Gastrocnemius medialis (tissue), 4 donors: ENCODE measurements at regions not wholly inside any gene's neighbourhood (a gene's known extent, or its start where the extent isn't known, plus 50 kb on each side); places are given as distances from the start of the nearest gene placed in this dataset.

Experiments used
- ATAC-seq, 2 donors: fragments of 150-250 bp; one replicate each; pipeline ENCODE4 v1.9.1; 2016
- DNase-seq, 2 donors: peaks; one replicate each; pipeline ENCODE4 v3.0.0-alpha.2; 2019
- H3K27ac ChIP-seq, 4 donors: fragments of 200-600 bp; sonication (generic); 1 replicate in 1 of 4; 2 replicates in 3 of 4; pipeline ENCODE4 v1.5.1; 2016 to 2018; ENCODE audit warnings: mild to moderate bottlenecking in 2 of 4, moderate library complexity in 1 of 4
- H3K27me3 ChIP-seq, 3 donors: fragments of 200-600 bp; sonication (generic) in 2 of 3; 1 replicate in 1 of 3; 2 replicates in 2 of 3; pipeline versions ENCODE4 v1.5.1 to v1.6.0; 2016 to 2019; ENCODE audit warnings: mild to moderate bottlenecking in 1 of 3, moderate library complexity in 1 of 3
- H3K36me3 ChIP-seq, 2 donors: fragments of 200-600 bp; sonication (generic) in 1 of 2; one replicate each; pipeline ENCODE4 v1.5.1; 2017 to 2018
- H3K4me1 ChIP-seq, 2 donors: fragments of 200-600 bp; sonication (generic) in 1 of 2; one replicate each; pipeline ENCODE4 v1.5.1; 2016 to 2017; ENCODE audit warnings: mild to moderate bottlenecking in 2 of 2
- H3K4me3 ChIP-seq, 4 donors: fragments of 200-600 bp; sonication (generic) in 3 of 4; 1 replicate in 1 of 4; 2 replicates in 3 of 4; pipeline ENCODE4 v1.5.1; 2016 to 2019; ENCODE audit warnings: mild to moderate bottlenecking in 2 of 4
- H3K9me3 ChIP-seq, 3 donors: fragments of 200-600 bp; sonication (generic) in 2 of 3; 1 replicate in 1 of 3; 2 replicates in 2 of 3; pipeline ENCODE4 v1.5.1; 2016 to 2019
- POLR2A ChIP-seq, 2 donors: fragments of 450-650 bp; IDR thresholded peaks; one replicate each; pipeline ENCODE4 v1.6.1; 2017; ENCODE audit warnings: antibody characterized with exemption in 2 of 2, mild to moderate bottlenecking in 2 of 2, moderate library complexity in 2 of 2
- in situ Hi-C, 4 donors: fragments of 200-750 bp; cut with MboI; loops; one replicate each; pipeline versions ENCODE4 v1.15.0 to v1.8.0; 2017; ENCODE audit warnings: low sequenced_read_pairs in 4 of 4
- intact Hi-C: fragments of 100-400 bp; cut with DNase I; formaldehyde crosslinking; loops from one replicate; pipeline ENCODE4 v1.15.1; 2023; ENCODE audit warnings: low total_unique reads
- TF ChIP-seq, protein P1 (sequence below), 5 experiments: fragments of 450-650 bp in 3 of 5; fragments of 200-600 bp in 2 of 5; sonication (generic) in 2 of 5; IDR thresholded peaks in 4 of 5; conservative IDR thresholded peaks in 1 of 5; 1 replicate in 4 of 5; 2 replicates in 1 of 5; pipeline ENCODE4 v1.5.1; 2016 to 2019; ENCODE audit warnings: antibody characterized with exemption in 5 of 5, mild to moderate bottlenecking in 3 of 5, moderate library complexity in 3 of 5

DNA sequence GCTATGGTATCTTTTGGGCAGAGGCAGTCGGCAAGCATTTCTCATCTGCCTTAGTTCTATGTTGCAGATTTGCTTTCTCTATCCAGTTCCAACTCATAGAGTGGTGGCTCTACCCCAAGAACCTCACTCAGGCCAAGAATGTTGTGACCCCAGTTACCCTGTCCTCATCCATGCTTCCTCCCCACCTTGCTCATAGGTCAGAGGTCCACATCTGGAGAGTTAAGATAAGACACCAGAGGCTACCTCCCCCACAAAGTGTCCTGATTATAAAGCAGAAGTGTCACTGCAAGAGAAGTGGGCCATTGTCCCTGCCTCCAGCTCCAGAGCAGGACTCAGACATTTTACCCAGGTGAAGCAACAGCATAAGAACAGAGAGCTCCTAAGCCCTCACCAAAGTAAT lies 276.8 kb upstream of the CHST9 start:
- Histone ChIP-seq H3K36me3 (no peaks in the 10 kb centered on the region), H3K4me1 (no peaks in the 10 kb centered on the region), H3K27me3 (no peaks in the 10 kb centered on the region), H3K9me3 (no peaks in the 10 kb centered on the region), H3K4me3 (no peak overlapping the region), H3K27ac (no peak overlapping the region)
- DNase-seq = no peak
- in situ Hi-C loops = no loop called here
- no peak for TF ChIP-seq POLR2A (IDR thresholded peaks at IDR 0.05)
- no peak for ATAC-seq
- intact Hi-C loops = no loop called here

DNA sequence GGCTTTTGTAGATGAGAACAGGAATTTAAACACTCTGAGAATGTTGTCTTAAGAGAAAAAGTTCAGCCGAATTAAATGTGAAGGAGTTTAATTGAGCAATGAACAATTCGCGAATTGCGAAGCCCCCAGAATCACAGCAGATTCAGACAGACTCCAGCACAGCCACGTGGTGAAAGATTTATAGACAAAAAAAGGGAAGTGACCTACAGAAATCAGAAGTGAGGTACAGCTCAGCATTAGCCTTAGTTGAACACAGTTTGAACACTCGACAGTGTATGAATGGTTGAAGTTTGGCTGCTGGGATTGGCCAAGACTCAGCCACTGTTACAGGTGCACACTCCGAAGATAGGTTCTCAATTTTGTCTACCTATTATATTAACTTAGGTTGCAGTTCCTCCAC lies 264.0 kb upstream of the CHST9 start:
- TF ChIP-seq, protein P1, sequence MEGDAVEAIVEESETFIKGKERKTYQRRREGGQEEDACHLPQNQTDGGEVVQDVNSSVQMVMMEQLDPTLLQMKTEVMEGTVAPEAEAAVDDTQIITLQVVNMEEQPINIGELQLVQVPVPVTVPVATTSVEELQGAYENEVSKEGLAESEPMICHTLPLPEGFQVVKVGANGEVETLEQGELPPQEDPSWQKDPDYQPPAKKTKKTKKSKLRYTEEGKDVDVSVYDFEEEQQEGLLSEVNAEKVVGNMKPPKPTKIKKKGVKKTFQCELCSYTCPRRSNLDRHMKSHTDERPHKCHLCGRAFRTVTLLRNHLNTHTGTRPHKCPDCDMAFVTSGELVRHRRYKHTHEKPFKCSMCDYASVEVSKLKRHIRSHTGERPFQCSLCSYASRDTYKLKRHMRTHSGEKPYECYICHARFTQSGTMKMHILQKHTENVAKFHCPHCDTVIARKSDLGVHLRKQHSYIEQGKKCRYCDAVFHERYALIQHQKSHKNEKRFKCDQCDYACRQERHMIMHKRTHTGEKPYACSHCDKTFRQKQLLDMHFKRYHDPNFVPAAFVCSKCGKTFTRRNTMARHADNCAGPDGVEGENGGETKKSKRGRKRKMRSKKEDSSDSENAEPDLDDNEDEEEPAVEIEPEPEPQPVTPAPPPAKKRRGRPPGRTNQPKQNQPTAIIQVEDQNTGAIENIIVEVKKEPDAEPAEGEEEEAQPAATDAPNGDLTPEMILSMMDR (IDR thresholded peaks at IDR 0.05 in 4 of 5, conservative IDR thresholded peaks at IDR 0.05 in 1 of 5) = no peak
- Histone ChIP-seq H3K27me3 (no peaks in the 10 kb centered on the region), H3K4me3 (no peak overlapping the region), H3K36me3 (no peaks in the 10 kb centered on the region), H3K27ac (no peak overlapping the region), H3K4me1 (no peaks in the 10 kb centered on the region), H3K9me3 (no peaks in the 10 kb centered on the region)
- DNase-seq = no peak
- no peak for ATAC-seq
- in situ Hi-C loops = no loop called here
- intact Hi-C loops = no loop called here

DNA sequence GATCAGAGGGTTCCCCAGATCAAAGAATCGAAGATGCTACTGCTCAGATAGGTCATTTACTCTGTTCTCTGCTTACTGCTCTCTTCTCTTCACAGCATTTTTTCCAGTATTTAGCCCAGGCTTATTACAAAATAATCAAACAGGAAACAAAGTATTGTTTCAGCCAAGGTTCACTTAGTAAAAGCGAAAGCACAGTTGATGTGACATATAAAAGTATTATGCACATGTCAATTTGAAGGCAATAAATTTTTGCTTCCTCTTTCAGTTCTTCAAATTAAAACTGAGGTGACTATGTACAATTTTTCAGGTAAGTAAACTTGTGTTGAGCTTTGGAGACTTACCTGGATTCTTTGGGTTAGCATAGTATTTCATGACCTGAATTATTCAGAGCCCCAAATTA lies 262.8 kb upstream of the CHST9 start:
- no peak overlapping the region for H3K27ac ChIP-seq
- H3K4me1 ChIP-seq = no peaks in the 10 kb centered on the region
- no peaks in the 10 kb centered on the region for H3K9me3 ChIP-seq
- no peaks in the 10 kb centered on the region for H3K36me3 ChIP-seq
- in situ Hi-C loops = no loop called here
- ATAC-seq (no peak), DNase-seq (no peak)
- H3K27me3 ChIP-seq = no peaks in the 10 kb centered on the region
- no peak overlapping the region for H3K4me3 ChIP-seq
- intact Hi-C loops = no loop called here
- TF ChIP-seq, protein P1 (IDR thresholded peaks at IDR 0.05 in 4 of 5, conservative IDR thresholded peaks at IDR 0.05 in 1 of 5) = no peak
- TF ChIP-seq POLR2A (IDR thresholded peaks at IDR 0.05) = no peak

DNA sequence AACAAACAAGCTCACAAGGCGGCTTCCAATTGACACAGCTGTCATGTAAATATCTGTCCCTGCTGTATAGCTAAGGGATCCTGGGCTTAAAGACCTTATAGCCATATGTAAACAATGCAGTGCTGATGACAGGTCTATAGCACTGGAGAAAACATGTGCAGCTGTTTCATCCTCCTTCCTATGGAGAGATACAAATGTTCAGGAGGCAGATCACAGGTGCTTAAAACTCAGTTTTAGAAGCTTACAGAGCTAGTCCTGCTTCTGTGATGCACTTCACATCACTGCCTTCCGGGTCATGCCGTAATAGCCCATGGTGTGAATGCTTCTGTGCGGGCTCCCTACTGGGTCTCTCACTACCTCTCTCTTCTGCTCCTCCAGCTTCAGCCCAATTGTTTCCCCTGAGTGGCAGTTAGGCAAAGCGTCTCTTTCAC lies 262.4 kb upstream of the CHST9 start:
- Histone ChIP-seq H3K27me3 (no peaks in the 10 kb centered on the region), H3K4me1 (no peaks in the 10 kb centered on the region), H3K27ac (no peak overlapping the region), H3K4me3 (no peak overlapping the region), H3K36me3 (no peaks in the 10 kb centered on the region), H3K9me3 (no peaks in the 10 kb centered on the region)
- DNase-seq (no peak), ATAC-seq (no peak)
- in situ Hi-C loops = no loop called here
- TF ChIP-seq POLR2A (IDR thresholded peaks at IDR 0.05) = no peak
- TF ChIP-seq, protein P1 (IDR thresholded peaks at IDR 0.05 in 4 of 5, conservative IDR thresholded peaks at IDR 0.05 in 1 of 5) = no peak
- intact Hi-C loops = no loop called here

DNA sequence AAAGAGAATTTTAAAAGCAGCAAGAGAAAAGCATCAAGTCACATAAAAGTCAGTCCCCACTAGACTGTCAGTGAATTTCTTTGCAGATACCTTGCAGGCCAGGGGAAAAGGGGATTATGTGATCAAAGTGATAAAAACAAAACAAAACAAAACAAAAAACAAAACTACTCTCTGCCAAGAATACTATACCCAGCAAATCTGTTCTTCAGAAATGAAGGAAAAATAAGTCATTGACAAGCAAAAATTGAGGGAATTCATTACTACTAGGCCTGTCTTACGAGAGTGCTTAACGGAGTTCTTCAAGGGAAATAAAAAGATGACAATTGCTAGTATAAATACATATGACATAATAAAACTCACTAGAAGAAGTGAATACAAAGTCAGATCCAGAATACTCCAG lies 245.5 kb upstream of the CHST9 start:
- Histone ChIP-seq H3K27ac (no peak overlapping the region), H3K4me1 (no peaks in the 10 kb centered on the region), H3K27me3 (no peaks in the 10 kb centered on the region), H3K36me3 (no peaks in the 10 kb centered on the region), H3K4me3 (no peak overlapping the region), H3K9me3 (no peaks in the 10 kb centered on the region)
- in situ Hi-C loops = no loop called here
- no peak for TF ChIP-seq POLR2A (IDR thresholded peaks at IDR 0.05)
- TF ChIP-seq, protein P1 (IDR thresholded peaks at IDR 0.05 in 4 of 5, conservative IDR thresholded peaks at IDR 0.05 in 1 of 5) = no peak
- DNase-seq = no peak
- intact Hi-C loops = no loop called here
- ATAC-seq = no peak
